Progenitor cell of endocrine pancreas (in vitro differentiated cells): ENCODE measurements at regions not wholly inside any gene's neighbourhood (a gene's known extent, or its start where the extent isn't known, plus 50 kb on each side); places are given as distances from the start of the nearest gene placed in this dataset.

Experiments
- DNase-seq: peaks from one replicate; pipeline ENCODE4 v3.0.0; 2021; ENCODE audit warnings: low spot score; ENCODE audit not compliant: unreplicated experiment
- H3K27ac Mint-ChIP-seq: 2 replicates; pipeline ENCODE4 v1.8.0; 2021; ENCODE audit warnings: mild to moderate bottlenecking, moderate library complexity, mixed read lengths
- H3K27me3 Mint-ChIP-seq: 2 replicates; pipeline ENCODE4 v1.8.0; 2021; ENCODE audit warnings: mixed read lengths
- H3K36me3 Mint-ChIP-seq: 2 replicates; pipeline ENCODE4 v1.8.0; 2022; ENCODE audit warnings: mixed read lengths; ENCODE audit not compliant: insufficient read depth
- H3K4me1 Mint-ChIP-seq: 2 replicates; pipeline ENCODE4 v1.8.0; 2021; ENCODE audit warnings: low read depth, mixed read lengths
- H3K4me3 Mint-ChIP-seq: 2 replicates; pipeline ENCODE4 v1.8.0; 2021; ENCODE audit warnings: low read depth, mild to moderate bottlenecking, moderate library complexity, mixed read lengths
- H3K9me3 Mint-ChIP-seq: 2 replicates; pipeline ENCODE4 v1.8.0; 2021; ENCODE audit warnings: low read depth, mixed read lengths
- TF ChIP-seq, protein P1 (sequence below): fragments of 200-600 bp; sonication (generic); IDR thresholded peaks from one replicate; pipeline ENCODE4 v1.5.0; 2021; ENCODE audit warnings: antibody characterized with exemption, mild to moderate bottlenecking; ENCODE audit not compliant: unreplicated experiment

- DNase-seq: no peak
- Mint-ChIP-seq H3K9me3 (no peaks in the 10 kb centered on the region), H3K4me3 (no peak overlapping the region), H3K36me3 (no peaks in the 10 kb centered on the region), H3K27ac (no peak overlapping the region), H3K4me1 (peaks cover 4% of the 10 kb centered on the region), H3K27me3 (peaks cover 11% of the 10 kb centered on the region)
- TF ChIP-seq, protein P1, sequence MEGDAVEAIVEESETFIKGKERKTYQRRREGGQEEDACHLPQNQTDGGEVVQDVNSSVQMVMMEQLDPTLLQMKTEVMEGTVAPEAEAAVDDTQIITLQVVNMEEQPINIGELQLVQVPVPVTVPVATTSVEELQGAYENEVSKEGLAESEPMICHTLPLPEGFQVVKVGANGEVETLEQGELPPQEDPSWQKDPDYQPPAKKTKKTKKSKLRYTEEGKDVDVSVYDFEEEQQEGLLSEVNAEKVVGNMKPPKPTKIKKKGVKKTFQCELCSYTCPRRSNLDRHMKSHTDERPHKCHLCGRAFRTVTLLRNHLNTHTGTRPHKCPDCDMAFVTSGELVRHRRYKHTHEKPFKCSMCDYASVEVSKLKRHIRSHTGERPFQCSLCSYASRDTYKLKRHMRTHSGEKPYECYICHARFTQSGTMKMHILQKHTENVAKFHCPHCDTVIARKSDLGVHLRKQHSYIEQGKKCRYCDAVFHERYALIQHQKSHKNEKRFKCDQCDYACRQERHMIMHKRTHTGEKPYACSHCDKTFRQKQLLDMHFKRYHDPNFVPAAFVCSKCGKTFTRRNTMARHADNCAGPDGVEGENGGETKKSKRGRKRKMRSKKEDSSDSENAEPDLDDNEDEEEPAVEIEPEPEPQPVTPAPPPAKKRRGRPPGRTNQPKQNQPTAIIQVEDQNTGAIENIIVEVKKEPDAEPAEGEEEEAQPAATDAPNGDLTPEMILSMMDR: no peak
These were observed 137.8 kb upstream of the SKOR2 start for GRCh38 chr18:47389210-47389609.

GRCh38 chr18:47387864-47388263 is 136.4 kb upstream of the SKOR2 start:
- TF ChIP-seq, protein P1: no peak
- H3K4me1 Mint-ChIP-seq: peaks cover 4% of the 10 kb centered on the region
- DNase-seq: no peak
- H3K27ac Mint-ChIP-seq: no peak overlapping the region
- no peaks in the 10 kb centered on the region for H3K36me3 Mint-ChIP-seq
- H3K27me3 Mint-ChIP-seq: peaks cover 10% of the 10 kb centered on the region
- no peaks in the 10 kb centered on the region for H3K9me3 Mint-ChIP-seq
- H3K4me3 Mint-ChIP-seq: no peak overlapping the region

DNA sequence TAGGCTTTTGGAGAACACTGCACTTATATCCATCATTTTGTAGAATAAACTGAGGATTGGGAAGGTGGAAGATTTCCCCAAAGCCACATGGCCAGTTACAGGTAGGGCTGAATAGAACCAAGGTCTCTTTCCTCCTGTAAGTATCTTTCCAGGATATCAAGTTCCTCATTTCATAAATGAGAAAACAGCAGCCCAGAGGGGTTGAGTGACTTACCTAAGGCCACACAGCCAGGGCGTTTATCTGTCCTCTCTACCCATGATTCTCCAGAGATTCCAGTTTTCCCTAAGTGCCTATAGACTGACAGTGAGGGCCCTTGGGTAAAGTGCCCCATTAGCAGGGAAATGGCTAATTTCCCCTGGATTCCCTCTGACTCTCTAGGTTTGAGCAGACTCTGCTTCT is 132.3 kb upstream of the SKOR2 start:
- TF ChIP-seq, protein P1: no peak
- H3K4me3 Mint-ChIP-seq: no peak overlapping the region
- no peaks in the 10 kb centered on the region for H3K9me3 Mint-ChIP-seq

GRCh38 chr18:47381975-47382570 is 130.6 kb upstream of the SKOR2 start:
- peaks cover 33% of the 10 kb centered on the region for H3K27me3 Mint-ChIP-seq
- no peaks in the 10 kb centered on the region for H3K9me3 Mint-ChIP-seq
- DNase-seq: no peak
- H3K27ac Mint-ChIP-seq: no peak overlapping the region
- H3K4me3 Mint-ChIP-seq: no peak overlapping the region
- no peaks in the 10 kb centered on the region for H3K36me3 Mint-ChIP-seq
- TF ChIP-seq, protein P1: no peak
- H3K4me1 Mint-ChIP-seq: peaks cover 9% of the 10 kb centered on the region

More for the DNA sequence above, 132.3 kb upstream of the SKOR2 start:
- peaks cover 4% of the 10 kb centered on the region for H3K4me1 Mint-ChIP-seq
- no peak overlapping the region for H3K27ac Mint-ChIP-seq
- no peaks in the 10 kb centered on the region for H3K36me3 Mint-ChIP-seq
- no peak for DNase-seq
- H3K27me3 Mint-ChIP-seq: peaks cover 20% of the 10 kb centered on the region

DNA sequence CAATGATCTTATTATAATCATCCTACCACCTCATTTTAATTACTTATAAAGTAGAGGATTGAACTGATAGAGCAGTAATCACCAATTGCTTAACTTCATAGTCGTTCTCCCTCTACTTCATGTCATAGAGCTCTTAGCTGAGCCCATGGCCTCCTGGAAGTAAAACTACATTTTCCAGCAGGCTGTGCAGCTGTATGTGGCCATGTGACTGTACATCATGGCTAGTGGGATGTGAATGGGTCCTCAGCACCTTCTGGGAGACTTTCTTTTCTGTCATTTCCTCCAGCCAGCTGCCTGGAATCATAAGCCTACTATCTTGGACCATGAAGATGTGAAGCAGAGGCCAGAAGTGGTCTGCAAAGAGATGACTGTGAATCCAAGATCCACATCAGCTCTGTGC is 128.7 kb upstream of the SKOR2 start:
- no peak overlapping the region for H3K27ac Mint-ChIP-seq
- no peak for DNase-seq
- TF ChIP-seq, protein P1: no peak
- H3K4me3 Mint-ChIP-seq: no peak overlapping the region
- H3K9me3 Mint-ChIP-seq: no peaks in the 10 kb centered on the region
- peaks cover 9% of the 10 kb centered on the region for H3K4me1 Mint-ChIP-seq
- peaks cover 39% of the 10 kb centered on the region for H3K27me3 Mint-ChIP-seq
- H3K36me3 Mint-ChIP-seq: no peaks in the 10 kb centered on the region
